NCI-H526 (cell line): ENCODE measurements at regions not wholly inside any gene's neighbourhood (a gene's known extent, or its start where the extent isn't known, plus 50 kb on each side); places are given as distances from the start of the nearest gene placed in this dataset.

Source experiments
- DNase-seq, 2 experiments: peaks; one replicate each; lab custom pipeline; 2025; lab: John Stamatoyannopoulos, UW

DNA sequence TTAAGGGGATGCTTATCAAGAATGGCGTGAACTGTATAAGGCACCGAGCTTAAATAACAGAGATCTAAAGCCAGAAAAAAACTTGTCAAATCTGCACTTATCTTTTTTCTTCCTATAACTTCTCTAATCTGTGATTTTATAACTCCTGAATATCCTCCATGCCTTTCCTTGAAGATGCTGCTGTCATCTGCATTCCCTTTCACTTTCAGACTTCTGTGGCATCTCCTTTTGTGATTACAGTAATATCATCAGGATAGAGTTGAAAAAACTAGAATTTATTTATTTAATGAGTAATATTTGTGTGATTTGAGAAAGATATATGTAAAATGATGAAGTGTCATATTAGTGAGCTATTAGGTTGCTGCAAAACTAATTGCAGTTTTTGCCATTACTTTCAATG, 357.8 kb upstream of the PTBP2 start:
- DNase-seq: no peak

GRCh38 chr1:96364576-96364975, 357.0 kb upstream of the PTBP2 start:
- no peak for DNase-seq

GRCh38 chr1:96365076-96365475, 356.5 kb upstream of the PTBP2 start:
- no peak for DNase-seq

DNA sequence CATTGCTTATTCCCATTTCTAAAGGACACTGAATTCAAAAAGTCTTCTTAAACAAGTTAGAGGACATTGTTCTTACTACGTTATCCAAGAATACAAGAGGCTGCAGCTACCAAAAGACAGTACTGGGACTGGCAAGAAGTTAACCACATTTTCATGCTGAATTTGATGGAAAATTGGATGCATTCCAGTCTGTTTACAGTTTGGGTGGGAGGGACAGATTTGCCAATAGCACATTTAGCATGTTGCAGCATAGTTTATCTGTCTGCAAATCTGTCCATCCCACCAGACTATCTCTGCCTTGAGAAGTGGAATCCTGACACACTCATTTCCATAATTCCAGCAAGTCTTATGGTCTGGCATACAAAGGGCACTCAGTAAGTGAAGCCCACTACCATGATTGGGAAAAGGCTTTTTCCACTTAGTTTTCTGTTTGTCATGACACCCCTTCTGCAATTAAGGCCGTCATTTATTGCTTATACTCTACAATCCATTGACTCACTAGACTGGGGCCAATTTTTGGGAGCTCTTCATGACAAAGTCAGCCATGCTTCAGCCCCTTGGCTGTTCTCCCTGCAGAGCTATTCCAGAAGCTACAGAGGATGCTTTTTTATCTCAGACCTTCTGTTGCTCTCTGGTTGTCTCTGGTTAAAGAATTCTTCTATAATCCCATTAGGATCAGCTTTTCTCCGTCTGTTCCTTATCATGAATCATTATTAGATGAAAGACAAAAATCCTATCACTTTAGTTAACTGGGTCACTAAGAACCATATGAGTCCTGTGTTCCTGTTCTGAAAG, 355.8 kb upstream of the PTBP2 start:
- DNase-seq: no peak

DNA sequence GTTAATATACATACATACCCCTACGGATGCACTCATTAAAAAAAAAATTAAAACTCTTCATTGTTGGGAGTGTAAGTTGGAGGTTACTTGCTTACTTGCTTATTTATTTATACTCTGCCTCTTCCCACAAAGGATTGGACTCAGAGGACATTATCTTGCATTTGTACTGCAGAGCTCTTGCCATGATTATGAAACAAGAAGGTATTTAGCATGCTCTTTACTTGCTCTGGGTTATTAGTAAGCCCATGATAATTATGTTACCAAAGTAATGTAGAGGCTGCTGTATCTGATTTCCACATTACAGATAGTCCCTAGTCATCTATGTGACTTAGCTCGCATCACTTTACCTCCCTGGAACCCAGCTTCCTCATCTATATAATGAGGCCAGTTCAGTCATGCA, 355.1 kb upstream of the PTBP2 start:
- no peak for DNase-seq

- DNase-seq: no peak
Measured at GRCh38 chr1:96367791-96368190, 353.8 kb upstream of the PTBP2 start.

GRCh38 chr1:96370757-96371156, 350.8 kb upstream of the PTBP2 start:
- DNase-seq: no peak

DNA sequence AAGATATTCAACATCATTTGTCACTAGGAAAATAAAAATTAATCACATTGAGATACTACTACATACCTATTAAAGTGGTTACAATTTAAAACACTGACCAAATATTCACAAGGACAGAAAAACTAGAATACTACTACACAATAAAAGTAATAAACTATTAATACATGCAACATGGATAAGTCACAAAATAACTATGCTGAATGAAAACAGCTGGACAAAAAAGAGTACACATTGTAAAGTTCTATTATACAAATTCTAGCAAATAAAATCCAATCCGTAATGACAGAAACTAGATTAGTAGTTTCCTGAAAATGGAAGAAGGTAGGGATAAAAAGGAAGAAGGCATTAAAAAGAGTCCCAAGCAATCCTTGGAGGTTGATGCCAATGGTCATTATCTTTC, 348.7 kb upstream of the PTBP2 start:
- no peak for DNase-seq

- DNase-seq: no peak
Measured at GRCh38 chr1:96374076-96374762, 347.4 kb upstream of the PTBP2 start.

DNA sequence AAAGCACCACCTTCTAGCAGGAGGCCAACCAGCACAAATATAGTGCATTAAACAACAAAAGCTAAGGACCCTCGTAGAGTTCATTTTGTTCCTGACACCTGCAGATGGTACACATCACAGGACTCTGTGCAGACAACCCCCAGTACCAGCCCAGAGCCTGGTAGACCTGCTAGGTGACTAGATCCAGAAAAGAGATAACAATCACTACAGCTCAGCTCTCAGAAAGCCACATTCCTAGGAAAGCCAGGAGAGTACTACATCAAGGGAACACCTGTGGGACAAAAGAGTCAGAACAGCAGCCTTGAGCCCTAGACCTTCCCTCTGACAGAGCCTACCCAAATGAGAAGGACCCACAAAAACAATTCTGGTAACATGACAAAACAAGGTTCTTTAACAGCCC, 344.7 kb upstream of the PTBP2 start:
- no peak for DNase-seq

- DNase-seq: no peak
Measured at GRCh38 chr1:96384611-96385010, 337.0 kb upstream of the PTBP2 start.

DNA sequence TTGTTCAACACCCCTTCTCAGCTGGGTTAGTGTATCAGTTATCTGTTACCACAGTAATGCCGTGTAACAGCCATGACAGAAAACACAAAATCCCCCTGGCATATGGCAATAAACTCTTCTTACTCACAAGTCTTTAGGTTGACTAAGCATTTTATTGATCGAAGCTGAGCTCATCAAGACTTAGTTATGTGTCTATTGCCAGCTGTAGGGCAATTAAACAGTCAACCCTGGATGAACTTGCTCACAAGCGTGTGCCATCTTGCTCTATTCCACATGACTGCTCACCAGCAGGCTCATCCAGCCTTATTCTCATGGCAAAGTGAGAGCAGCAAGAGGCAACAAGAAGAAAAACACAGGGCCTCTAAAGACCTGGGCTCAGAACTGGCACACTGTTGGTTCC, 333.8 kb upstream of the PTBP2 start:
- DNase-seq: no peak

GRCh38 chr1:96388421-96389310, 332.9 kb upstream of the PTBP2 start:
- no peak for DNase-seq

DNA sequence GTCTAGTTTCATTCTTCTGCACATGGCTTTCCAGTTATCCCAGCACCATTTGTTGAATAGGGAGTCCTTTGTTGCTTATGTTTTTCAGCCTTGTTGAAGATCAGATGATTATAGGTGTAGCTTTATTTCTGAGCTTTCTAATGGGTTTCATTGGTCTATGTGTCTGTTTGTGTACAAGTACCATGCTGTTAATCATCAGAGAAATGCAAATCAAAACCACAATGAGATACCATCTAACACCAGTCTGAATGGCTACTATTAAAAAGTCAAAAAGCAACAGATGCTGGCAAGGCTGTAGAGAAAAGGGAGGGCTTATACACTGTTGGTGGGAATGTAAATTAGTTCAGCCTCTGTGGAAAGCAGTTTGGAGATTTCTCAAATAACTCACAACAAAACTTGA, 321.5 kb upstream of the PTBP2 start:
- DNase-seq: peak; percentile 85 to 94

- no peak for DNase-seq
Measured at GRCh38 chr1:96409087-96409486, 312.5 kb upstream of the PTBP2 start.

- DNase-seq: no peak
Measured at GRCh38 chr1:96409689-96410088, 311.9 kb upstream of the PTBP2 start.

DNA sequence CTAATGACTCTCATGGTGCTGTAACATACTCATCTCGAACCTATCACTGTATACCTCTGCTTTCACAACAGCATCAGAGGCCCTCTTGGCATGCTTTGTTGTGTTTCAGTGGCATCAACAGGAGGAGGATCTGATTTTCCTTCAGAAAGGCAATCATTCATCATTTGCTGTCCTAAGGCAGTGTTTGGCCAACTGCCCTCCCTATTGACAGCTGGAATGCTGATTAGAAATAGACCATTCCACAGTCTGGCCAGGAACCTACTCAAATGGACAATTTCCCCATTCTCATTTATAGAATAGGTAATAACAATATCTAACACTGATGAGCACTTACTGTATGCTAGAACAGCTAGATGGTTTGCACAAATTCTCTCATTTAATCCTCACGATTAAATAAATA, 310.6 kb upstream of the PTBP2 start:
- no peak for DNase-seq

DNA sequence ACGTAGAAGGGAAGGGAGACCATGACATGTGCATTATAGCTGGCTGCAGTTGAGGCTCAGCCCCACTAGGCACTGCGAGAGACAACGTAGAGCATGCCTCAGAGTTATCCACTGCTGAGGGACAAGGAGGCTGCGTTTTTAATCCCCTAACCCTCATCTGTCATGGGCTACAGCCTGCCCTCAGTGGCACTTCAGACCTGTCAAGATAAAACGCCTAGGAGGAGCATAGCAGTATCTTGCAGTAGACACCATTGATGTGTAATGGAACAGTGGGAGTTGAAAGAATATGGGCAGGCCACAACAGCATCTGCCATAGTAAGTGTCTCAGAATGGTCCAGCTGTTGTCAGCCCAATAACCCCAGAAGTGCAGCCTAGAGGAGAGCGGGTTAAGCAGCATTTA, 307.0 kb upstream of the PTBP2 start:
- DNase-seq: no peak

DNA sequence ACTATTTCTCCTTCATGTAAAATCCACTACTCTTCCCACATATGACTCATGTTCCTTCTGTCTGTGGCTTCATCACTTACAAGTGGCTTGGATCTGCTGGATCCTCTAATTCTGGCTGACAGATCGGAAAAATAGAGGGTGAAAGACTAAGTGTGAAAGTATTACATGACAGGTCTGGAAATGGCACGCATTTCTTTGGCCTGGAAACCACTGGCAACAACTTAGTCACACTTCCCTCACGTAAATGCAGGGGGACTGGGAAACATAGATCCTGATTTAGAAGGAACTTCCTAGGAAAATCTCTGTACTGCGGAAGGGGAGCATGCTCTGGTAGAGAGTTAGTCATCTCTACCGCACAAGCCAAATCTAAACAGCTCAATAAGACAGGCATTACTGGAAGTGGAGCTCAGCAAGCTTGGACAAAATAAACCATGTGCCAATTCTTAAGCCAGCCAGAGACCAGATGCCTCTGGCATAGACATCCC, 305.4 kb upstream of the PTBP2 start:
- DNase-seq: no peak

DNA sequence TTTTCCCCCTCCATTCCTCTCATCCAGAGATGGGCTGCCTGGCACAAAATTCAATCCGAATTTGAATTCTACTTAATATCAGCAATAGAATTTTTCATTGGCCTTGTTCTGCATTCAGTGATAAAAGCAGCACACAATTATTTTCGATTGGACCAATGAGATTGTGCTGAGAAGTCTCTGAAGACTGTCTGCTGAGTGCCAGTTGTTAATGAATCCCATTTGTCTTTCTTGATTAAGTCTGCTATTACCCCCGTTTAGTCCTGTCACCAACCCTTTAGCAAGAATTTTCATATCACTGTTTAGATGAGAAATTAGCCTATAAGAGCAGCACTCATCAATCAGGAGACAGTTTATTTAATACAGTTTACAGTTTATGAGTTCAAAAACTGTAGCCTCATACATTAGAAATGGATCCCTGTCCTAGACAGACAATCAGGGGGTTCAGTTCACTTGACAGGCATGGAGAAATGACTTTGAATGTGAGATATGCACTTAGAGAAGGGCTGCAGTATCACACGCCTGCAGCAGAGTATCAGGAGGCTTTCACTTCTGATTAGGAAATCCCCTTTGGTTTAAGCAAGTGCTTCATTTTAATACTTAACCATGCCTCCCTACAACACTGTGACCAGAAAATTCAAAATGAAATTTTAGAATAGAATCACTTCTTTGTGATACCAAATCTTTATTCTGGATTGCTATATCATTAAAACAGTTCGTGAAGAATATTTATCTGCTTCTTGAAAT, 304.7 kb upstream of the PTBP2 start:
- DNase-seq: no peak

DNA sequence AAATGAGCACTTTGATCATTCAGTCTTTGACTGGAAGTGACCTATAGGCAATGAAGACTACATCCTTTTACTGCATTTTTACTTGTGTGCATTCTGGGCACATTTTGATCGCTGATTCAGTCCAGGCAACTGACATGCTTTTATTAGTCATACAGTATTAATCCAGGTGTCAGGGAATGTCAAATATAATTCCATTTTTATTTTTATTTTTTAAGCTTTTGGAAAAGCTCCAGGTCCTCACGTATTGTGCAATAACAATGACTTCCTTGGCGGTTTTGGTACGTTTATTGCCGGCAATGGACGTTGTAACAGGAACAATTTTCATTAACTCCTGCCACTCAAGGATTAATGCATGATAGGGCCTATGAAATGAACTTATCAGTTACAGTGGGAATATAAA, 302.6 kb upstream of the PTBP2 start:
- no peak for DNase-seq

GRCh38 chr1:96424877-96425276, 296.7 kb upstream of the PTBP2 start:
- DNase-seq: no peak
